Endothelial cell of hepatic sinusoid (primary cell): ENCODE measurements at regions not wholly inside any gene's neighbourhood (a gene's known extent, or its start where the extent isn't known, plus 50 kb on each side); places are given as distances from the start of the nearest gene placed in this dataset.
"Not testable (repeated sequence)": the region's sequence is repeated elsewhere in the genome, so short reads cannot be mapped to it uniquely, and the experiment has no call there.

Experiments used
- in situ Hi-C: cut with HindIII; loops from 2 replicates; pipeline ENCODE4 v1.10.0; 2017; ENCODE audit warnings: low sequenced_read_pairs

DNA sequence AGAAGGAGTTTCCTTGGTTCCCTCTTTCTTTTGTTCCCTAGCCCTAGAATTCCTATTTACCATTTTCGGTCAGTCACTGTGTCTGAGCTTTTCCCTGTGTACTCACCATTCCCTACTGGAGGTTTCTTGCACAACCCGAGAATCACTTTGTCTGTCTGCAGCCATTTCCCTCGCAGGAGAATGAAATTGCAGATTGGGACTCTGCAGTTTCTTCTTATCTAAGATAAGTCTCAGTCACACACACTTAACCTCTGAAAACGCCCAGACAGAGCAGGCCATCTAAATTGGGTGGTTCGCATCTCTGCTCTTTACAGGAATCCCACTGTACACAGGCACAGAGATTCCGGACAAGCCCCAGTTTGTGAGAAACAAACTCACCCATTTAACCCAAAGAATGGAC lies 58.6 kb upstream of the CNTNAP2 start:
- in situ Hi-C loops: no loop called here

DNA sequence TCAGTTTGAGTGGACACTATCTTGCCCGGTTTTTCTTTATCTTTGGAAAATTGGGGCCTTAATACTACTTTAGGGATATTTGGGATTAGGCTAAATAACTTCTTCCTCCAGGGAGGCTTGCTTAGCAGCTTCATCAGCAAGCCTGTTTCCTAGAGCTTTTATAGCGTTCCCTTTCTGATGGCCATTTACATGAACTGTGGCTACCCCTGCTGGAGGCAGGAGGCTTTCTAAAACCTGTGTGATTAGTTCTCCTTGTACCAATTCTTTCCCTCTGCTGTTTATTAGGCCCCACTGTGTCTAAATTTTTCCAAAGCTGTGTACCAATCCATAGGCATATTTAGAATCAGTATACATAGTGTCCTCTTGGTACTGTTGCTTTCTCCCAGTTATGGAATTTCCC lies 61.7 kb upstream of the CNTNAP2 start:
- in situ Hi-C loops: no loop called here

DNA sequence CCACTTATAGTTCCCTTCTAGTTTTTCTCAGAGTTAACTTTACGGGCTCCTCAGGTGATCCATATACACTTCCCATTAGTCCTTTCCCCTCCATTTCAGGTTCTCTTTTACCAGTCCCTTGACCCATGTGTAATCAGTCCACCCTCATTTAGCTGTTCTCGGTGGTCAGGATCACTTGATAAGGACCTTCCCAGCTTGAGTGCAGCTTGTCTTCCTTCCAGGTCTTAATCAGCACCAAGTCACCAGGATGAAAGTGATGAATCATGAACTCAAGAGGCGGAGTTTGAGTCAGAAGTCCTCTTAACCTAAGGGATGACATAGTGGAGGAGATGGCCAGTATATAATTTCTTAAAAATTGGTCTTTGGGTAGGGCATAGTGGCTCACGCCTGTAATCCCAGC lies 63.1 kb upstream of the CNTNAP2 start:
- in situ Hi-C loops: no loop called here

DNA sequence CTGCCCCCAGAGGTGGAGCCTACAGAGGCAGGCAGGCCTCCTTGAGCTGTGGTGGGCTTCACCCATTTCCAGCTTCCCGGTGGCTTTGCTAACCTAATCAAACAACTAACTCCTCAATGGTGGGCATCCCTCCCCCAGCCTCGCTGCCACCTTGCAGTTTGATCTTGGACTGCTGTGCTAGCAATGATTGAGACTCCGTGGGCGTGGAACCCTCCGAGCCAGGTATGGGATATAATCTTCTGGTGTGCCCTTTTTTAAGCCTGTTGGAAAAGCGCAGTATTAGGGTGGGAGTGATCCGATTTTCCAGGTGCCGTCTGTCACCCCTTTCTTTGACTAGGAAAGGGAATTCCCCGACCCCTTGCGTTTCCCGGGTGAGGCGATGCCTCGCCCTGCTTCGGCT lies 73.3 kb upstream of the CNTNAP2 start:
- in situ Hi-C loops: not testable (repeated sequence)

DNA sequence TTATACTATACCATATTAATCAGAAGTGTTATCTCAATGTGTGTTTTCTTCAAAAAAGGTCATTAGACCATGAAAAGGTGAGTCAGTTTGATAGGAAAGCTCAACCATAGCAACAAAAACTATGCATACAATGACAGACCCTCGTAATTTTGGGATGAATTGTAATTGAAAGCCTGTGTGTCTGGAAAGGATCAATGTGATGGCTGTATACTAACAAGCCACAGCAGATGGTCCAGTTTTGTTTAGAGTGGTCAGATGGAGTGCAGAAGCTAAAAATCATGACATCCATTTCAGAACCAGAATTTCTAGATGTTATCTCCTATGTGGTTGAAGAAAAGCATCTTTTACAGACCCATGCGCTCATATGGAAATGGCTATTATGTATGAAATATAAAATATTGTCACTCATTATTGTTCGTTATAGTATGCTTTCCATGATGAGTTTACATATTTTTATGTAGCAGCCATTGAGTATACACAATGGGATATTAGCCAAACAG lies 88.3 kb upstream of the CNTNAP2 start:
- in situ Hi-C loops: no loop called here

DNA sequence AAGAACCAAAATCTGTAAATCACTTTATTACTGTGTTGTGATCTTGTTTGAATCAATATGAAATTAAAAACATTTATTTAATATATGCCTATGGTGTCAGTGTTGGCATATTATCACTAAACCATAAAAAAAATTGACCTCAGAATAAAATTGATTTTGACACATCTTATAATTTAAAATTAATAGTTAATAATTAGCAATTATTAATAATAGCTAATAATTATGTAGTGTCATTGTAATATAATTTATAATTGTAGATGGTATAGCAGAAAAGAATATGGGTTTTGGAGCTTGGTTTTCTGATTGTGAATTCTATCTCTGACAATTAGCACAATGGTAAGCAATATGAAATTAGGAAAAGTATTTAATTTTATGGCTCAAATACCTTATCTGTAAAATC lies 89.4 kb upstream of the CNTNAP2 start:
- in situ Hi-C loops: no loop called here

DNA sequence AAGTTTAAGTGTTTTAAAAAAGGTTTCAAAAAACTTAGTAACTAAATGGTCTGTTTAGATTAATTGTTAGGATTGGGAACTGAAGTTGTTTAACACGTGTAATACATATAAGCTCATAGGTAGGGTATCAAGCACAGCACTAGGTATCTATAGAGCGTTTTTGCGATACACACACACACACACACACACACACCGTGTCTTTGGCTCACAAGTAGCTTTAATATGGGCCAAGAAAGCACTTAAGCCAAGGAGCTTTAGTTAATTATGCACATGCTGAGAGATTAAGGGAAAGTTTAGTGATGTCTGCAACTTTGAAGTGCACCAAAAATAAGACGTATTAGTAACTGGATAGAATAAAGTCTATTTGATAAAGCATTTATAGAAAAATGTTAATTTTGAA lies 93.8 kb upstream of the CNTNAP2 start:
- in situ Hi-C loops: no loop called here

DNA sequence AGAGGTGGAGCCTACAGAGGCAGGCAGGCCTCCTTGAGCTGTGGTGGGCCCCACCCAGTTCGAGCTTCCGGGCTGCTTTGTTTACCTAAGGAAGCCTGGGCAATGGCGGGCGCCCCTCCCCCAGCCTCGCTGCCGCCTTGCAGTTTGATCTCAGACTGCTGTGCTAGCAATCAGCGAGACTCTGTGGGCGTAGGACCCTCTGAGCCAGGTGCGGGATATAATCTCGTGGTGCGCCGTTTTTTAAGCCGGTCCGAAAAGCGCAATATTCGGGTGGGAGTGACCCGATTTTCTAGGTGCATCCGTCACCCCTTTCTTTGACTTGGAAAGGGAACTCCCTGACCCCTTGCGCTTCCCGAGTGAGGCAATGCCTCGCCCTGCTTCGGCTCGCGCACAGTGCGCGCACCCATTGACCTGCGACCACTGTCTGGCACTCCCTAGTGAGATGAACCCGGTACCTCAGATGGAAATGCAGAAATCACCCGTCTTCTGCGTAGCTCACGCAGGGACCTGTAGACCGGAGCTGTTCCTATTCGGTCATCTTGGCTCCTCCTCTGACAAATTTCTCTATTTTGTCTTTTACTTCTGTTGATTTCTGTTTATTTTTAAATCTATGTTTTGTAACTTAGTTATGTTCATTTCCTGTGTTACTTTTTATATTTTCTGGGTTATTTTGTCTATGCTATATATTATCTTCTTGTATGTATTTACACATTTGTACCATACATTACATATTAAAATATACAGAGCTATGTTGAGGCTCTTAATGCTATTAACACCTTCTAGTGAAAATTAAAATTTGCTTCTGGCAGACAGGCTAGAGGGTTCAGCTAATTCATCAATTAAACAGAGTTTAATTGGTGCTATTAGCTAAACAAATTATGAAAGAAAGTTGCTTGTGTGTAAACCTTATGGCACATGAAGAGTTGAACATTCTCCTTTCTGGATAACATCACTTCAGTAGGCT lies 97.3 kb upstream of the CNTNAP2 start:
- in situ Hi-C loops: not testable (repeated sequence)

DNA sequence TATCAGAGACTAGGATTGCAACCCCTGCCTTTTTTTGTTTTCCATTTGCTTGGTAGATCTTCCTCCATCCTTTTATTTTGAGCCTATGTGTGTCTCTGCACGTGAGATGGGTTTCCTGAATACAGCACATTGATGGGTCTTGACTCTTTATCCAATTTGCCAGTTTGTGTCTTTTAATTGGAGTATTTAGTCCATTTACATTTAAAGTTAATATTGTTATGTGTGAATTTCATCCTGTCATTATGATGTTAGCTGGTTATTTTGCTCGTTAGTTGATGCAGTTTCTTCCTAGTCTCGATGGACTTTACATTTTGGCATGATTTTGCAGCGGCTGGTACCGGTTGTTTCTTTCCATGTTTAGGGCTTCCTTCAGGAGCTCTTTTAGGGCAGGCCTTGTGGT lies 99.2 kb upstream of the CNTNAP2 start:
- in situ Hi-C loops: not testable (repeated sequence)

DNA sequence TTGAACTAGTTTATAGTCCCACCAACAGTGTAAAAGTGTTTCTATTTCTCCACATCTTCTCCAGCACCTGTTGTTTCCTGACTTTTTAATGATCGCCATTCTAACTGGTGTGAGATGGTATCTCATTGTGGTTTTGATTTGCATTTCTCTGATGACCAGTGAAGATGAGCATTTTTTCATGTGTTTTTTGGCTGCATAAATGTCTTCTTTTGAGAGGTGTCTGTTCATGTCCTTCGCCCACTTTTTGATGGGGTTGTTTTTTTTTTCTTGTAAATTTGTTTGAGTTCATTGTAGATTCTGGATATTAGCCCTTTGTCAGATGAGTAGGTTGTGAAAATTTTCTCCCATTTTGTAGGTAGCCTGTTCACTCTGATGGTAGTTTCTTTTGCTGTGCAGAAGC lies 102.4 kb upstream of the CNTNAP2 start:
- in situ Hi-C loops: not testable (repeated sequence)

DNA sequence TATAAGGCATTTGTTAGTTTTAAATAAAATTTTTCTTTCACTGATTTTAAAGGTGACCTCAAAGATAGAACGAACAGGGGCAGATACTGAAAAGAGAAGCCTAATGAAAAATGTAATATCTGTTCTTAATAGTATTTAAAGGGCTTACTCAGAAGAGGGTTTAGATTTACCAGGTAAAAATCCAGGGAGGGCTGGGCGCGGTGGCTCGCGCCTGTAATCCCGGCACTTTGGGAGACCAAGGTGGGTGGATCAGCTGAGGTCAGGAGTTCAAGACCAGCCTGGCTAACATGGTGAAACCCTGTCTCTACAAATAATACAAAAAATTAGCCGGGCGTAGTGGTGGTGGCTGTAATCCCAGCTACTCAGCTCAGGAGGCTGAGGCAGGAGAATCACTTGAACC lies 108.3 kb upstream of the CNTNAP2 start:
- in situ Hi-C loops: no loop called here

DNA sequence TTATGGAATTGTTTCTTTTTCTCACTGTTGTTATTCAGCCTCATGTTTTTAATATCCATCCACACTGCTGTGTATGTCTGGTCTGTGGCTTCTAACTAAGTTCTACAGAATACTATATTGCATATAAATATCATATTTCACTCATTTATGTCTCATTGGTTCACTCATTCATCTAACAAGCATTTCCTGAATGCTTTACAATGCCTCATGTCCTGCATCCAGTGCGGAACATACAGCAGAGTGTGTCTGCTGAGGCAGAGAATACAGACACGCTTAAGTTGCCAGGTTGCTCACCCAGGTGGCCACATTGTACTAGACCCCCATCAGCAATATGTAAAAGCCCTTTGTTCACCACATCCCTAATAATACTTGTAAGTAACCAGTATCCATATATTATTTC lies 111.8 kb upstream of the CNTNAP2 start:
- in situ Hi-C loops: no loop called here

DNA sequence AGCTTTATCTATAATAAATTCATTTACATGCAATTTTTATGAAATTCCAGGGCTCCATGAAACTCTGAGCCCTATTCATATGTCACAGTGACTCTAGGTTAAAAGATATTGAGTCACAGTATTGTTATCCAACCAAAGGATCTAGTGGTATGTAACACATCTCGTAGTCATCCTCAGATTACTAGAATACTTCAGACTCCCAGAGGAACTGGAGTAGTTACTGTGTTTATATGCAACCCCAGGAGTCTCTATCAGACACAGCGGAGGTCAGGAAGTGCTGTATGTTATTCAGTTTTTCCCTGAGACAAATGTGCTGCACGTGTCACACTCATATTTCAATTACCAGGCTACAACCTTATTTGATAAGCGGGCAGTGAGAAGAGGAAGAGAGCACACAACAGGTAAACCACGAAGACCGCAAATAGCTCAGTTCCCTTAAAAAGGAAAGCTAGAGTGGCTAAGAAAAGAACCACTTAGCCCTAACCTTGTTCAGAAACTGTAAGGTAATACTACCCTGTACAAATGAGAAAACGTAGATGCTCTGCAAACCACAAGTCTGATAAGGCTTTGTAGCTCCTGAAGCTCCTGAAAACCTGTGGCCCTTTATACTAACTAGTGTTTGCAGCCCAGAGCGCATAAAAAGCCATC lies 114.0 kb upstream of the CNTNAP2 start:
- in situ Hi-C loops: no loop called here

DNA sequence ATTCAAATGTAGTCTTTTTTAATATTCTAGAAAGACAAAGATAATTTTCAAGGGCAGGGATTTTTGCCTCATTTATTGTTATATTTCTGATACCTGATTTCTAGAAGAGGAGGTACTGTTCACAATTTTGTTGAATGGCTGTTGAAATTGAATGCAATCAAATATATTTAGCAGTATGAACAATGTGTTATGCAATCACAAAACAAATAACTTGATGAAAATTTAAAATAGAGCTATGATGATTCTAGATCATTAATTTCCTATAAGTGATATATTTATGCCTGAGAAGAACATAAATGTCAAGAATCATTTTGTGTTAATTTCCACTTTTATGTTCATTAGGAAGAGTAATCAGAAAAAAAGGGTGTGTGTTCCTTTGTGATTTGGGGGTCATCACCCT lies 114.6 kb upstream of the CNTNAP2 start:
- in situ Hi-C loops: no loop called here

DNA sequence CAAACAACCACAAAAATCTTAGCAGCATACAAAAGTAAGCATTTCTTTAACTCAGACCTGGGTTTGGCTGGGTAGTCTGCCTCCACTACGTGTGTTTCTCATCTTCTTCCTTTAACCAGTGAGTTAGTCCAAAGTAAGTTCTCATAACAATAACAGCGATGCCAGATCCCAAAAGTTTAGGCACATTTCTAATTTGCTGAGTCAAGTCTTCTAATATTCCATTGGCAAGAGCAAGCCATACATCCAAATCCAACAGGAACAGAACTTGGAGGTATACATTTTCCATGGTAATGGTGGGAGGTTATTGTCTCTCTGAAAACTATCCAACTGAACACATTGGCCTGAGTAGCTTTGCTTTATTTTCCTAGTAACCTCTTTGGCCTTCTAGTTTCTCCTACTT lies 115.7 kb upstream of the CNTNAP2 start:
- in situ Hi-C loops: no loop called here

DNA sequence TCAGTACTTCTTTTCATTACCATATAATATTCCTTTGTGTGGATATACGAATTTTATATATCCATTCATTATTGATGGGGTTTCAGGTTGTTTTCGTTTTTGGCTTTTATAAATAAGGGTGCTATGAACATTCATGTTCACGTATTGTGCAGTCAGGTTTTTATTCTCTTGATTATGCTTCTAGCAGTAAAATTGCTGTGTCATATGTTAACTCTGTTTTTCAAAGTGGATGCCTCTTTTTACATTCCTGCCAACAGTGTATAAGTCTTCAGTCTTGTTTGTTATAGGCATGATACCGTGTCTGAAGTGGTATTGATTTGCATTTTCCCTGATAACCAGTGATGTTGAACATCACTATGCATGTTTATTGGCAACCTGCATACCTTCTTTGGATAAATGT lies 127.1 kb upstream of the CNTNAP2 start:
- in situ Hi-C loops: no loop called here

DNA sequence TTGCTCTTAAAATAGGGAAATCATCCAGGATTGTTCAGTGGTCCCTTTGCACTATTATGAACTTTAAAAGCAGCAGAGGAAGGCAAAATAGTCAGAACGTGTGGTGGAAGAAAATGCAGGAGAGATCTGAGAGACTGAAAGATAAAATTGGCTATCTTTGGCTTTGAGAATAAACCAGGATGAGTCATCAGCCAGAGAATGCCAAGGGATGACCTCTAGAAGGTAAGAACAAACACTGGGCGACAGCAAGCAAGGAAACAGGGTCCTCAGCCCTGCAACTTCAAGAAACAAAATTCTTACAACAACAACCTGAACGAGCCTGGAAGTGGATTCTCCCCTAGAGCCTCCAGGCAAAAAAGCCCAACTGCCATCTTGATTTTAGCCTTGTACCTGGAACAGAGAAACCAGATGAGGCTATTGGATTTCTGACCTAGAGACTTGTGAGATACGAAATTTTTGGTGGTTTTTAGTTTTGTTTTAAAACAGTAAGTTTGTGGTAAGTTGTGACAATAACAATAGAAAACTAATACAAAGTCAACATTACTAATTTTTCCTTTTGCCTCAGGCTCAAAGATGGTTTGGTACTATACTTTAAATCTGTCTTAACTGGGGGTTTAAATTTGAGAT lies 130.2 kb upstream of the CNTNAP2 start:
- in situ Hi-C loops: no loop called here

DNA sequence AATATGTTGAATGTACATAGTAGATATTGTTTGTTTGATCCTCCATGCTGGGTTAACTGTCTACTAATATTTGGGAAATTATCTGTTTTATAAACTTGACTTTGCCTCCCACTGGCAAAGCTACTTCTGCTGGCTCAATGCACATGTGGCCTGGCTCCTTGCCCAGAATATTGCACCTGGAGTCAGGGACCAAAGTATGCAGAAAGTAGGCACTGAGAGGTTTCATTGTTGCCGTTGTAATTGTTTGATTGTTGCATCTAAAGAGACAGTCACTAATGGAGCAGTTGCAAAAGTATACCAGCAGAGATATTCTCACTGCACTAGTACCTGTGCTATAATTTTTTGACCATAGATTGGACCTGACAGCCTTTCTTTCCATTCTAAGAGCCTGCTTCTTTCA lies 137.8 kb upstream of the CNTNAP2 start:
- in situ Hi-C loops: no loop called here

DNA sequence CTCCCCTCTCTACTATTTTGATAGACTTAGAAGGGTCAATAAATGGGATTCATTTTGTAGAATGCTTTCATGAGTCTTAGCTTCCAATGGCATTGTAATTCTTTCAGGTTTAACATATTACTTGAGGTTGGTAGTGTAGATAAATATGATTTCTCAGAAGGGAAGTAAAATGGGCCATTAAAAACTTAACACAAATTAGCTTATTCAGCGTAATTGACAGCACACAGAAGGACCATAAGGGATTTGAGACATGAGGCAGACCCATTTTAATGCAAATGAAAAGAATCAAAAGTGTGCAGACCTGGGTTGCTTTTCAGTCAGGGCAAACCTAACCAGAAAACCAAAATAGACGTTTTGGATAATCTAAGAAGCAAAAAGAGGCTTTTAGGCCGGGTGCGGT lies 156.6 kb upstream of the CNTNAP2 start:
- in situ Hi-C loops: no loop called here

DNA sequence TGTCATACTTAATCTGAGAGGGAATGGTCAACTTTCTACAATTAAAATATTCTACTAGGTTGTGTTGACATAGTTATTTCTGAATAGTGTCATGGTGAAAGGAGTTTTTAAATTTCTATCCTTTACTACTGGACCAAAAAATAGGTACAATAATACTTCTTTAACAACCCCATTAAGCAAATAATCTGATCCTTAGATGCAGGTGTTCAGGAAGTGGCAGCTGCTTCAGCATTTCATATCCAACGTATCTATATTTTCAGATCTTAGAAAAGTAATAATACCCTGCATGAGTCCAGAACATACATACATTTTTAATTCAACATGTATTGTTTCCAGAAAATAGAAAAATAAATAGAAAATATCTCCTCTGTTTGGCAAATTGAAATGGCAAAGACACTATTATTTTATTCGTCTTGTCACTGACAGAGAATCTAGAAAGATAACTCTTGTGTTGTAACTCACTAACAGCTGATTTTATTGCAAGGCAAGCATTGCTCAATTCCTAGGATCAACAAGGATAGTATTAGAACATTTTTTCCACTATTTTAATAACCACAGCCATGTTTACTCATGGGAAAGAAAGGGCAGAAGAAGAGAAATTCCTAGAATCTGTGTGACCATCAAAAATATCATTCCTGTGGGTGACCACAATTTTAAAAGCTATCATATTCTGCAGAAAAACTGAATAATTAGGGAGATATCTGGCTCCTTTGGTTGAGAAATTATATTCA lies 159.3 kb upstream of the CNTNAP2 start:
- in situ Hi-C loops: no loop called here

DNA sequence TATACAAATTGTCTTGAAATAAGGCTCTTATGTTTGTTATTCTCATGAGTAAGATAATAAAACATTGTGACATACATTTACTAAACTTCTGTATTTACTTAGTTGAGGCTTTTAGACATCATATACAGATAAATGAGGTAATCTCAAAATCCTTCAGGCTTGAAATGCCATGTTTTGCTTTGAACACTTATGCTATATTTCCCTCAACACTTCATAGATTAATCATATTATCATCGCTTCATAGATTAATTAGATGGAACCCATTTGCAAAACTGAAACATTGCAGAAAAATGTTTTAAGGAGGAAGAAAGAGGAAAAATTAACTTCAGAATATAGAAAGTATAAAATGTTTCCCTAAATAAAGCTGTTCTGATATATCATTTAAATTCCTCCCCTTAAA lies 165.0 kb upstream of the CNTNAP2 start:
- in situ Hi-C loops: no loop called here
